ENCODE measurements at regions not wholly inside any gene's neighbourhood (a gene's known extent, or its start where the extent isn't known, plus 50 kb on each side); places are given as distances from the start of the nearest gene placed in this dataset.

- DNase-seq (ENCODE audit: low spot score in 2 of 2) (no peak), FAIRE-seq (no peak)
Observed at GRCh38 chr9:120221844-120222243, 358.1 kb downstream of the CDK5RAP2 start.

GRCh38 chr9:120214332-120214731 lies 365.6 kb downstream of the CDK5RAP2 start:
- DNase-seq (ENCODE audit: low spot score in 2 of 2) (no peak), FAIRE-seq (no peak)

GRCh38 chr9:120212853-120213200 lies 367.1 kb downstream of the CDK5RAP2 start:
- DNase-seq (ENCODE audit: low spot score in 2 of 2) (no peak), FAIRE-seq (no peak)

GRCh38 chr9:120212153-120212852 lies 367.7 kb downstream of the CDK5RAP2 start:
- DNase-seq (ENCODE audit: low spot score in 2 of 2) (no peak), FAIRE-seq (no peak)

- DNase-seq (ENCODE audit: low spot score in 2 of 2) = no peak
- no peak for FAIRE-seq
Observed at GRCh38 chr9:120210274-120210673, 369.7 kb downstream of the CDK5RAP2 start.

GRCh38 chr9:120202856-120203654 lies 376.9 kb downstream of the CDK5RAP2 start:
- DNase-seq (ENCODE audit: low spot score in 2 of 2) (no peak), FAIRE-seq (no peak)

- FAIRE-seq = no peak
Observed at GRCh38 chr9:120198027-120198426, 381.9 kb downstream of the CDK5RAP2 start.

GRCh38 chr9:120197605-120198004 lies 382.4 kb downstream of the CDK5RAP2 start:
- DNase-seq (ENCODE audit: low spot score in 2 of 2) (no peak), FAIRE-seq (no peak)

More at GRCh38 chr9:120198027-120198426, 381.9 kb downstream of the CDK5RAP2 start:
- no peak for DNase-seq (ENCODE audit: low spot score in 2 of 2)

- FAIRE-seq (no peak), DNase-seq (ENCODE audit: low spot score in 2 of 2) (no peak)
Observed at GRCh38 chr9:120191141-120191540, 388.8 kb downstream of the CDK5RAP2 start.

- FAIRE-seq = no peak
- no peak for DNase-seq (ENCODE audit: low spot score in 2 of 2)
Observed at GRCh38 chr9:120187758-120188157, 392.2 kb downstream of the CDK5RAP2 start.

GRCh38 chr9:120186276-120186675 lies 393.7 kb downstream of the CDK5RAP2 start:
- DNase-seq (ENCODE audit: low spot score in 2 of 2) (no peak), FAIRE-seq (no peak)

GRCh38 chr9:120184266-120184665 lies 395.7 kb downstream of the CDK5RAP2 start:
- FAIRE-seq = no peak
- DNase-seq (ENCODE audit: low spot score in 2 of 2) = no peak

- FAIRE-seq = no peak
- no peak for DNase-seq (ENCODE audit: low spot score in 2 of 2)
Observed at GRCh38 chr9:120183615-120184014, 396.4 kb downstream of the CDK5RAP2 start.

GRCh38 chr9:120182011-120182410 lies 398.0 kb downstream of the CDK5RAP2 start:
- no peak for FAIRE-seq
- DNase-seq (ENCODE audit: low spot score in 2 of 2) = no peak

- FAIRE-seq (no peak), DNase-seq (ENCODE audit: low spot score in 2 of 2) (no peak)
Observed at GRCh38 chr9:120177121-120177520, 402.8 kb downstream of the CDK5RAP2 start.

GRCh38 chr9:120175031-120175430 lies 404.9 kb downstream of the CDK5RAP2 start:
- FAIRE-seq (no peak), DNase-seq (ENCODE audit: low spot score in 2 of 2) (no peak)

- no peak for FAIRE-seq
- DNase-seq (ENCODE audit: low spot score in 2 of 2) = no peak
Observed at GRCh38 chr9:120161776-120162175, 418.2 kb downstream of the CDK5RAP2 start.

GRCh38 chr9:120158221-120158620 lies 421.7 kb downstream of the CDK5RAP2 start:
- no peak for FAIRE-seq
- DNase-seq (ENCODE audit: low spot score in 2 of 2) = no peak

- FAIRE-seq = no peak
- DNase-seq (ENCODE audit: low spot score in 2 of 2) = no peak
Observed at GRCh38 chr9:120156376-120156775, 423.6 kb downstream of the CDK5RAP2 start.

- FAIRE-seq (no peak), DNase-seq (ENCODE audit: low spot score in 2 of 2) (no peak)
Observed at GRCh38 chr9:120153258-120153657, 426.7 kb downstream of the CDK5RAP2 start.

- DNase-seq (ENCODE audit: low spot score in 2 of 2) = no peak
- no peak for FAIRE-seq
Observed at GRCh38 chr9:120152295-120152694, 427.7 kb downstream of the CDK5RAP2 start.

GRCh38 chr9:120151806-120152205 lies 428.2 kb downstream of the CDK5RAP2 start:
- FAIRE-seq (no peak), DNase-seq (ENCODE audit: low spot score in 2 of 2) (no peak)

All from frontal cortex (tissue), 3 donors.